Neural cell (in vitro differentiated cells): ENCODE measurements at regions not wholly inside any gene's neighbourhood (a gene's known extent, or its start where the extent isn't known, plus 50 kb on each side); places are given as distances from the start of the nearest gene placed in this dataset.

Source experiments
- H2AFZ ChIP-seq: fragments of 200-600, 300-800 bp; sonication (generic), shearing (Covaris generic); 2 replicates; pipeline ENCODE4 v1.6.0; 2014; ENCODE audit warnings: low read depth, mild to moderate bottlenecking, antibody characterized with exemption, low read length, moderate library complexity
- H3F3A ChIP-seq: fragments of 200-600 bp; shearing (Covaris generic); 2 replicates; pipeline ENCODE4 v1.6.1; 2016; ENCODE audit warnings: mild to moderate bottlenecking, moderate library complexity, mixed read lengths, antibody characterized with exemption, low read length; ENCODE audit not compliant: insufficient read depth, poor library complexity, severe bottlenecking
- H3K27ac ChIP-seq: fragments of 200-600, 300-800 bp; sonication (generic), shearing (Covaris generic); 2 replicates; pipeline ENCODE4 v1.5.1; 2014; ENCODE audit warnings: mild to moderate bottlenecking, low read length, moderate library complexity
- H3K27me3 ChIP-seq: fragments of 300-800, 200-600 bp; sonication (generic), shearing (Covaris generic); 2 replicates; pipeline ENCODE4 v1.6.0; 2014; ENCODE audit warnings: mild to moderate bottlenecking, low read depth, low read length, moderate library complexity; ENCODE audit not compliant: insufficient read depth
- H3K36me3 ChIP-seq: fragments of 300-800, 200-600 bp; sonication (generic), shearing (Covaris generic); 2 replicates; pipeline ENCODE4 v1.5.1; 2014; ENCODE audit warnings: mild to moderate bottlenecking, antibody characterized with exemption, low read length, moderate library complexity; ENCODE audit not compliant: insufficient read depth
- H3K4me2 ChIP-seq: fragments of 300-800, 200-600 bp; sonication (generic), shearing (Covaris generic); 2 replicates; pipeline ENCODE4 v1.6.0; 2014; ENCODE audit warnings: mild to moderate bottlenecking, low read length
- H3K4me3 ChIP-seq: fragments of 300-800, 200-600 bp; sonication (generic), shearing (Covaris generic); 2 replicates; pipeline ENCODE4 v1.5.1; 2014; ENCODE audit warnings: mild to moderate bottlenecking, low read length, moderate library complexity
- H3K79me2 ChIP-seq: fragments of 200-600 bp; shearing (Covaris generic); replicated peaks from 2 replicates; pipeline ENCODE4 v1.6.0; 2014; ENCODE audit warnings: mild to moderate bottlenecking, low read length, moderate library complexity; ENCODE audit not compliant: insufficient read depth
- H3K9ac ChIP-seq: fragments of 300-800, 200-600 bp; sonication (generic), shearing (Covaris generic); 2 replicates; pipeline ENCODE4 v1.6.1; 2016; ENCODE audit warnings: mild to moderate bottlenecking, low read length, mixed read lengths
- H3K9me2 ChIP-seq: fragments of 200-600 bp; shearing (Covaris generic); 2 replicates; pipeline ENCODE4 v1.6.1; 2016; ENCODE audit warnings: mild to moderate bottlenecking, low read length, mixed read lengths; ENCODE audit not compliant: insufficient read depth
- H3K9me3 ChIP-seq: fragments of 200-600, 300-800 bp; sonication (generic), shearing (Covaris generic); 2 replicates; pipeline ENCODE4 v1.6.1; 2016; ENCODE audit warnings: mild to moderate bottlenecking, mixed run types, low read length, moderate library complexity, mixed read lengths
- H4K20me1 ChIP-seq: fragments of 200-600 bp; shearing (Covaris generic); 2 replicates; pipeline ENCODE4 v1.6.1; 2016; ENCODE audit warnings: mild to moderate bottlenecking, mixed run types; ENCODE audit not compliant: insufficient read depth
- CTCF ChIP-seq: fragments of 450-650 bp; IDR thresholded peaks from 2 replicates; pipeline ENCODE4 v1.5.1; 2014; ENCODE audit warnings: antibody characterized with exemption, mild to moderate bottlenecking, moderate library complexity; ENCODE audit not compliant: poor library complexity, severe bottlenecking
- EP300 ChIP-seq: fragments of 450-650 bp; conservative IDR thresholded peaks from 2 replicates; pipeline ENCODE4 v1.6.1; 2014; ENCODE audit warnings: antibody characterized with exemption, mild to moderate bottlenecking, moderate library complexity; ENCODE audit not compliant: poor library complexity, severe bottlenecking
- EZH2 ChIP-seq: fragments of 200-600, 300-800 bp; shearing (Covaris generic), sonication (generic); IDR thresholded peaks from 2 replicates; pipeline ENCODE4 v1.6.1; 2014; ENCODE audit warnings: antibody characterized with exemption, low read length, borderline replicate concordance, mild to moderate bottlenecking; ENCODE audit not compliant: insufficient read depth, poor library complexity, severe bottlenecking
- MXI1 ChIP-seq: fragments of 450-650 bp; conservative IDR thresholded peaks from 2 replicates; pipeline ENCODE4 v1.6.1; 2014; ENCODE audit warnings: antibody characterized with exemption, mild to moderate bottlenecking; ENCODE audit not compliant: poor library complexity, severe bottlenecking
- POLR2AphosphoS5 ChIP-seq: IDR thresholded peaks from 2 replicates; pipeline ENCODE4 v1.6.1; 2012
- RAD21 ChIP-seq: fragments of 450-650 bp; conservative IDR thresholded peaks from 2 replicates; pipeline ENCODE4 v1.6.1; 2014; ENCODE audit warnings: antibody characterized with exemption, mild to moderate bottlenecking, moderate library complexity
- REST ChIP-seq: IDR thresholded peaks from 2 replicates; pipeline ENCODE4 v1.6.1; 2012; ENCODE audit warnings: borderline replicate concordance
- SMC3 ChIP-seq: fragments of 450-650 bp; conservative IDR thresholded peaks from 2 replicates; pipeline ENCODE4 v1.6.1; 2014; ENCODE audit warnings: antibody characterized with exemption, mild to moderate bottlenecking, moderate library complexity; ENCODE audit not compliant: poor library complexity
- TAF1 ChIP-seq: IDR thresholded peaks from 2 replicates; pipeline ENCODE4 v1.6.1; 2012; ENCODE audit warnings: low read depth

- H3K27me3 ChIP-seq: no peaks in the 10 kb centered on the region
- no peak overlapping the region for H3K4me2 ChIP-seq
- no peaks in the 10 kb centered on the region for H3K9me3 ChIP-seq
- no peak for TF ChIP-seq CTCF
- TF ChIP-seq EZH2: no peak
- no peak for TF ChIP-seq TAF1
- TF ChIP-seq EP300: no peak
- no peak for TF ChIP-seq REST
- TF ChIP-seq RAD21: no peak
- no peak for TF ChIP-seq POLR2AphosphoS5
- no peak for TF ChIP-seq MXI1
- TF ChIP-seq SMC3: no peak
- no peaks in the 10 kb centered on the region for H3K9me2 ChIP-seq
- no peak overlapping the region for H3K4me3 ChIP-seq
- H3K27ac ChIP-seq: no peak overlapping the region
- H3K79me2 ChIP-seq: no peaks in the 10 kb centered on the region
- no peak overlapping the region for H3K9ac ChIP-seq
- no peaks in the 10 kb centered on the region for H3K36me3 ChIP-seq
- H3F3A ChIP-seq: peaks cover 9% of the 10 kb centered on the region
- no peaks in the 10 kb centered on the region for H4K20me1 ChIP-seq
- no peak overlapping the region for H2AFZ ChIP-seq
These were observed 147.0 kb downstream of the PLPP3 start for GRCh38 chr1:56432166-56432971.

GRCh38 chr1:56430141-56430839 is 149.1 kb downstream of the PLPP3 start:
- Histone ChIP-seq H3K4me2 (no peak overlapping the region), H3K27ac (no peak overlapping the region), H3F3A (no peaks in the 10 kb centered on the region), H3K9ac (no peak overlapping the region), H3K27me3 (no peaks in the 10 kb centered on the region), H3K9me2 (no peaks in the 10 kb centered on the region), H3K4me3 (no peak overlapping the region), H2AFZ (no peak overlapping the region), H4K20me1 (no peaks in the 10 kb centered on the region), H3K36me3 (no peaks in the 10 kb centered on the region), H3K9me3 (no peaks in the 10 kb centered on the region), H3K79me2 (no peaks in the 10 kb centered on the region)
- no peak for TF ChIP-seq SMC3
- TF ChIP-seq EZH2: no peak
- no peak for TF ChIP-seq REST
- no peak for TF ChIP-seq POLR2AphosphoS5
